ENCODE measurements at regions not wholly inside any gene's neighbourhood (a gene's known extent, or its start where the extent isn't known, plus 50 kb on each side); places are given as distances from the start of the nearest gene placed in this dataset.
"Not testable (repeated sequence)": the region's sequence is repeated elsewhere in the genome, so short reads cannot be mapped to it uniquely, and the experiment has no call there.

DNA sequence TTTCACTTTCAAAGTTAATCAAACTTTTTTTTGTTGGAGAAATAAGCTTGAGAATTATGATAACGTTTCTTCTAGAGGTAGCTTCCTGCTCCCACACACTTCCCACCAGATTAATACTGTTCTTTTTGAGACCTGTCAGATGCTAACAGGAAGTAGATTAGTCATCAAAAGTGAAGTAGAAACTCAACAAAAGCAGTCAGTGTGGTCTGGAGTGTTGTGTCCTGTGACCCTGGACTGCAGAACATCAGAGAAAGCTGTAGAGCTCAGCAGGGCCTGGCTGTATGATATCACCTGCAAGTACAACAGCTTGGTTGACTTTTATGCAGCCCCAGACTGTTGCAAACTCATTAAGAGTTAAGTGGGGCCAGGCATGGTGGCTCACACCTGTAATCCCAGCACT lies 495.7 kb upstream of the CYLC2 start:
- no peak overlapping the region for H3K27ac ChIP-seq (replicated peaks)
- H3K27me3 ChIP-seq (ENCODE audit: insufficient read depth, poor library complexity, severe bottlenecking), result no peaks in the 10 kb centered on the region

DNA sequence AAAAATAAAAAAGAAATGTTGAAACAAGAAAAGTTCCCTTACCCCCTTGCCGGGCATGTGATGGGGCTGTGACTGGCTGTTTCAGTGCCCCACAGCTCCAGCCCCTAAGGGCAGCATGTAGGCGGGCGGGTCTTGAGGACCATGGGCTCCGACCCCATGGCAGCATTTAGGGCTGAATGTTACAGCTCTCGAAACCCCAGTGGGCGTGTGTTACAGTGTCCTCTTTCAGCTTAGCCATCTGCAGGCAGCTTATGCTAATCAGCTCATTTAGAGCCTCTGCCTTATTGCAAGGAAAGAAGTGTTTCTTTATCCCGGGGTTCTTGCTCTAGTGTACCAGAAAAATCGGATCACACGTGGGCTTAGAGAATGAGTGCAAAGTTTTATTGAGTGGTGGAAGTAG lies 497.4 kb upstream of the CYLC2 start:
- TF ChIP-seq, protein P1, sequence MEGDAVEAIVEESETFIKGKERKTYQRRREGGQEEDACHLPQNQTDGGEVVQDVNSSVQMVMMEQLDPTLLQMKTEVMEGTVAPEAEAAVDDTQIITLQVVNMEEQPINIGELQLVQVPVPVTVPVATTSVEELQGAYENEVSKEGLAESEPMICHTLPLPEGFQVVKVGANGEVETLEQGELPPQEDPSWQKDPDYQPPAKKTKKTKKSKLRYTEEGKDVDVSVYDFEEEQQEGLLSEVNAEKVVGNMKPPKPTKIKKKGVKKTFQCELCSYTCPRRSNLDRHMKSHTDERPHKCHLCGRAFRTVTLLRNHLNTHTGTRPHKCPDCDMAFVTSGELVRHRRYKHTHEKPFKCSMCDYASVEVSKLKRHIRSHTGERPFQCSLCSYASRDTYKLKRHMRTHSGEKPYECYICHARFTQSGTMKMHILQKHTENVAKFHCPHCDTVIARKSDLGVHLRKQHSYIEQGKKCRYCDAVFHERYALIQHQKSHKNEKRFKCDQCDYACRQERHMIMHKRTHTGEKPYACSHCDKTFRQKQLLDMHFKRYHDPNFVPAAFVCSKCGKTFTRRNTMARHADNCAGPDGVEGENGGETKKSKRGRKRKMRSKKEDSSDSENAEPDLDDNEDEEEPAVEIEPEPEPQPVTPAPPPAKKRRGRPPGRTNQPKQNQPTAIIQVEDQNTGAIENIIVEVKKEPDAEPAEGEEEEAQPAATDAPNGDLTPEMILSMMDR (IDR thresholded peaks at IDR 0.05; ENCODE audit: insufficient read depth, low read length), result no peak
- no peak for TF ChIP-seq POLR2AphosphoS5 (IDR thresholded peaks at IDR 0.05; ENCODE audit: low read depth)
- no peak for TF ChIP-seq SPI1 (IDR thresholded peaks at IDR 0.05; ENCODE audit: borderline replicate concordance, low read depth)
- TF ChIP-seq, protein P2, sequence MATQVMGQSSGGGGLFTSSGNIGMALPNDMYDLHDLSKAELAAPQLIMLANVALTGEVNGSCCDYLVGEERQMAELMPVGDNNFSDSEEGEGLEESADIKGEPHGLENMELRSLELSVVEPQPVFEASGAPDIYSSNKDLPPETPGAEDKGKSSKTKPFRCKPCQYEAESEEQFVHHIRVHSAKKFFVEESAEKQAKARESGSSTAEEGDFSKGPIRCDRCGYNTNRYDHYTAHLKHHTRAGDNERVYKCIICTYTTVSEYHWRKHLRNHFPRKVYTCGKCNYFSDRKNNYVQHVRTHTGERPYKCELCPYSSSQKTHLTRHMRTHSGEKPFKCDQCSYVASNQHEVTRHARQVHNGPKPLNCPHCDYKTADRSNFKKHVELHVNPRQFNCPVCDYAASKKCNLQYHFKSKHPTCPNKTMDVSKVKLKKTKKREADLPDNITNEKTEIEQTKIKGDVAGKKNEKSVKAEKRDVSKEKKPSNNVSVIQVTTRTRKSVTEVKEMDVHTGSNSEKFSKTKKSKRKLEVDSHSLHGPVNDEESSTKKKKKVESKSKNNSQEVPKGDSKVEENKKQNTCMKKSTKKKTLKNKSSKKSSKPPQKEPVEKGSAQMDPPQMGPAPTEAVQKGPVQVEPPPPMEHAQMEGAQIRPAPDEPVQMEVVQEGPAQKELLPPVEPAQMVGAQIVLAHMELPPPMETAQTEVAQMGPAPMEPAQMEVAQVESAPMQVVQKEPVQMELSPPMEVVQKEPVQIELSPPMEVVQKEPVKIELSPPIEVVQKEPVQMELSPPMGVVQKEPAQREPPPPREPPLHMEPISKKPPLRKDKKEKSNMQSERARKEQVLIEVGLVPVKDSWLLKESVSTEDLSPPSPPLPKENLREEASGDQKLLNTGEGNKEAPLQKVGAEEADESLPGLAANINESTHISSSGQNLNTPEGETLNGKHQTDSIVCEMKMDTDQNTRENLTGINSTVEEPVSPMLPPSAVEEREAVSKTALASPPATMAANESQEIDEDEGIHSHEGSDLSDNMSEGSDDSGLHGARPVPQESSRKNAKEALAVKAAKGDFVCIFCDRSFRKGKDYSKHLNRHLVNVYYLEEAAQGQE (IDR thresholded peaks at IDR 0.05; ENCODE audit: insufficient replicate concordance, low read depth), result no peak
- TF ChIP-seq GABPA (IDR thresholded peaks at IDR 0.05; ENCODE audit: low read depth), result no peak
- no peak for DNase-seq (ENCODE audit: low read depth in 1 of 2, low spot score in 1 of 2)
- no peaks in the 10 kb centered on the region for H3K27me3 ChIP-seq (ENCODE audit: insufficient read depth, poor library complexity, severe bottlenecking)
- no peak overlapping the region for H3K27ac ChIP-seq (replicated peaks)
- H3K4me3 ChIP-seq (replicated peaks; ENCODE audit: insufficient read depth, low read length), result no peak overlapping the region

More for the DNA sequence above, 495.7 kb upstream of the CYLC2 start:
- no peak overlapping the region for H3K4me3 ChIP-seq (replicated peaks; ENCODE audit: insufficient read depth, low read length)
- TF ChIP-seq, protein P1 (IDR thresholded peaks at IDR 0.05; ENCODE audit: insufficient read depth, low read length), result no peak
- TF ChIP-seq, protein P2 (IDR thresholded peaks at IDR 0.05; ENCODE audit: insufficient replicate concordance, low read depth), result no peak
- TF ChIP-seq SPI1 (IDR thresholded peaks at IDR 0.05; ENCODE audit: borderline replicate concordance, low read depth) (no peak), POLR2AphosphoS5 (IDR thresholded peaks at IDR 0.05; ENCODE audit: low read depth) (no peak), GABPA (IDR thresholded peaks at IDR 0.05; ENCODE audit: low read depth) (no peak)
- DNase-seq (ENCODE audit: low read depth in 1 of 2, low spot score in 1 of 2), result no peak

DNA sequence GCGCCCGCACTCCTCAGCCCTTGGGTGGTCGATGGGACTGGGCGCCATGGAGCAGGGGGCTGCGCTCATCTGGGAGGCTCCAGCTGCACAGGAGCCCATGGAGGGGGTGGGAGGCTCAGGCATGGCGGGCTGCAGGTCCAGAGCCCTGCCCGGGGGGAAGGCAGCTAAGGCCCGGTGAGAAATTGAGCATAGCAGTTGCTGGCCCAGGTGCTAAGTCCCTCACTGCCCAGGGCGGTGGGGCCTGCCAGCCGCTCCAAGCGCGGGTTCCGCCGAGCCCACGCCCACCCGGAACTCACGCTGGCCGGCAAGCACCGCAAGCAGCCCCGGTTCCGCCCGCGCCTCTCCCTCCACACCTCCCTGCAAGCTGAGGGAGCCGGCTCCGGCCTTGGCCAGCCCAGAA lies 508.2 kb upstream of the CYLC2 start:
- not testable (repeated sequence) for H3K27ac ChIP-seq (replicated peaks); H3K4me3 ChIP-seq (replicated peaks; ENCODE audit: insufficient read depth, low read length); DNase-seq (ENCODE audit: low read depth in 1 of 2, low spot score in 1 of 2); H3K27me3 ChIP-seq (ENCODE audit: insufficient read depth, poor library complexity, severe bottlenecking)

DNA sequence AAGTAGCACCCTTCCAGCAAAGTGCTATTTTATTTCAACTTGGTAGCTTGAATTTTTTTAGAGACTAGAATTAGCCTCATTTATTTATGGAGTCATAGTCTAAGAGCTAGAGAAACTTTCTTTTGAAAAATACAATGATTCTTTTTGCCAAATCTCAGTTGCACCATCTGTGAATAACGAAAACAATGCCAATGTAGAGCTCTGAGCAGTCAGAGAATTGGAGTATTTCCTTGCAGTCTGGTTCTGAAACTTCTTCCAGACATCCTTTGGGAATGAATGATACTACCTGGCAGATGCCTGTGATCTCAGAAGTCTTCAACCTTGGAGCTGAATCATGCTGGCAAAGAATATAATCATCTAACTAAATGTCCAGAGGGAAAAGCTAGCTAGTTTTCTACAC lies 511.5 kb upstream of the CYLC2 start:
- Histone ChIP-seq H3K27me3 (ENCODE audit: insufficient read depth, poor library complexity, severe bottlenecking) (no peaks in the 10 kb centered on the region), H3K27ac (replicated peaks) (no peak overlapping the region), H3K4me3 (replicated peaks; ENCODE audit: insufficient read depth, low read length) (no peak overlapping the region)
- TF ChIP-seq POLR2AphosphoS5 (IDR thresholded peaks at IDR 0.05; ENCODE audit: low read depth), result no peak
- TF ChIP-seq, protein P2 (IDR thresholded peaks at IDR 0.05; ENCODE audit: insufficient replicate concordance, low read depth), result no peak
- TF ChIP-seq GABPA (IDR thresholded peaks at IDR 0.05; ENCODE audit: low read depth), result no peak
- no peak for TF ChIP-seq SPI1 (IDR thresholded peaks at IDR 0.05; ENCODE audit: borderline replicate concordance, low read depth)
- TF ChIP-seq, protein P1 (IDR thresholded peaks at IDR 0.05; ENCODE audit: insufficient read depth, low read length), result no peak
- no peak for DNase-seq (ENCODE audit: low read depth in 1 of 2, low spot score in 1 of 2)
